ENCODE measurements at regions not wholly inside any gene's neighbourhood (a gene's known extent, or its start where the extent isn't known, plus 50 kb on each side); places are given as distances from the start of the nearest gene placed in this dataset.

DNA sequence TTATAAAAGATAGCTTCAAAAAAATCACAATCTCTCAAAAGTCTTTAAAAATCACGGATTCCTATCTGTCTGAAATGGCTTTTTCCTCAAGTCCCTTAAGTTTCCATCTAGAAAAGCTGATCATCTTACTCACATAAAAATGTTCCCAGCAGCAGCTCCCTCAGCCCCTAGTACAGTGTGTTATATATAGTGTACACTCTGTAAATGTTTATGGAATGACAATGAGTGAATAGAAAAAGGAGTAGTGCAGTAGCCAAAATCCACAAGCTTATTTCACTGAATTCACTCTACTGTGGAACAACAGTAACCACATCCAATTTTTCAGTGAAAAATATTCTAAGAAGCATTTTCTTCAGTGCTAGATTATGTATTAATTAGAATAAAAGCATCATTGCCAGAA, 609.4 kb downstream of the DTWD2 start:
- no peak for TF ChIP-seq POLR2A (IDR thresholded peaks at IDR 0.05; ENCODE audit: low read depth, low read length)
- no peak for TF ChIP-seq POLR2AphosphoS5 (IDR thresholded peaks at IDR 0.05; ENCODE audit: low read depth, low read length)

Data from GM12892 (cell line).